ENCODE measurements at regions not wholly inside any gene's neighbourhood (a gene's known extent, or its start where the extent isn't known, plus 50 kb on each side); places are given as distances from the start of the nearest gene placed in this dataset.
"Not testable (repeated sequence)": the region's sequence is repeated elsewhere in the genome, so short reads cannot be mapped to it uniquely, and the experiment has no call there.

GRCh38 chr6:134663356-134663755 lies 286.5 kb downstream of the ALDH8A1 start:
- no peaks in the 10 kb centered on the region for H4K20me1 ChIP-seq (ENCODE audit: low read depth)
- H3F3A ChIP-seq (ENCODE audit: low read depth) = peaks cover 6% of the 10 kb centered on the region
- H3K4me3 ChIP-seq = no peak overlapping the region
- Mint-ChIP-seq H3K27ac (no peak overlapping the region), H3K4me3 (no peak overlapping the region), H3K36me3 (no peaks in the 10 kb centered on the region), H3K4me1 (no peaks in the 10 kb centered on the region), H3K9me3 (no peaks in the 10 kb centered on the region), H3K27me3 (ENCODE audit: insufficient read depth, low read depth) (peaks cover 4% of the 10 kb centered on the region)
- no peak overlapping the region for H3K9ac ChIP-seq
- TF ChIP-seq EZH2 (IDR thresholded peaks at IDR 0.05) (no peak), CTCF (IDR thresholded peaks at IDR 0.05) (no peak), EZH2phosphoT487 (IDR thresholded peaks at IDR 0.05) (no peak)
- H3K27me3 ChIP-seq = no peaks in the 10 kb centered on the region
- no peaks in the 10 kb centered on the region for H3K79me2 ChIP-seq (ENCODE audit: low read depth)
- no peak overlapping the region for H3K4me2 ChIP-seq
- no peaks in the 10 kb centered on the region for H3K36me3 ChIP-seq
- no peaks in the 10 kb centered on the region for H3K9me3 ChIP-seq (ENCODE audit: low read depth)
- H2AFZ ChIP-seq (replicated peaks) = no peak overlapping the region
- DNase-seq (ENCODE audit: low spot score) = no peak
- no peaks in the 10 kb centered on the region for H3K4me1 ChIP-seq
- H3K27ac ChIP-seq = no peak overlapping the region

- no peaks in the 10 kb centered on the region for H3K36me3 ChIP-seq
- Mint-ChIP-seq H3K9me3 (no peaks in the 10 kb centered on the region), H3K27ac (no peak overlapping the region), H3K4me3 (no peak overlapping the region), H3K36me3 (no peaks in the 10 kb centered on the region), H3K4me1 (no peaks in the 10 kb centered on the region), H3K27me3 (ENCODE audit: insufficient read depth, low read depth) (peaks cover 2% of the 10 kb centered on the region)
- H3K27me3 ChIP-seq = no peaks in the 10 kb centered on the region
- no peak overlapping the region for H2AFZ ChIP-seq (replicated peaks)
- no peak overlapping the region for H3K4me3 ChIP-seq
- H3K27ac ChIP-seq = no peak overlapping the region
- no peaks in the 10 kb centered on the region for H3K9me3 ChIP-seq (ENCODE audit: low read depth)
- DNase-seq (ENCODE audit: low spot score) = no peak
- no peaks in the 10 kb centered on the region for H3K4me1 ChIP-seq
- TF ChIP-seq EZH2phosphoT487 (IDR thresholded peaks at IDR 0.05) (no peak), CTCF (IDR thresholded peaks at IDR 0.05) (no peak)
- H3K79me2 ChIP-seq (ENCODE audit: low read depth) = no peaks in the 10 kb centered on the region
- H3K9ac ChIP-seq = no peak overlapping the region
- peaks cover 6% of the 10 kb centered on the region for H3F3A ChIP-seq (ENCODE audit: low read depth)
- H4K20me1 ChIP-seq (ENCODE audit: low read depth) = no peaks in the 10 kb centered on the region
- no peak overlapping the region for H3K4me2 ChIP-seq
Measured at GRCh38 chr6:134662077-134662700, 287.7 kb downstream of the ALDH8A1 start.

- H3K36me3 Mint-ChIP-seq; H3K4me2 ChIP-seq; H3K9ac ChIP-seq; H3K9me3 ChIP-seq (ENCODE audit: low read depth); H3K4me1 ChIP-seq; DNase-seq (ENCODE audit: low spot score); H4K20me1 ChIP-seq (ENCODE audit: low read depth); H3K4me3 ChIP-seq; H3K27me3 ChIP-seq; H3K4me1 Mint-ChIP-seq; H3K27ac Mint-ChIP-seq; H3K27me3 Mint-ChIP-seq (ENCODE audit: insufficient read depth, low read depth); H3K9me3 Mint-ChIP-seq; H3K79me2 ChIP-seq (ENCODE audit: low read depth); H3F3A ChIP-seq (ENCODE audit: low read depth); H3K27ac ChIP-seq; H2AFZ ChIP-seq (replicated peaks); H3K36me3 ChIP-seq; H3K4me3 Mint-ChIP-seq: not testable (repeated sequence)
Measured at GRCh38 chr6:134659885-134660284, 290.0 kb downstream of the ALDH8A1 start.

- H2AFZ ChIP-seq (replicated peaks) = no peak overlapping the region
- H3K4me1 Mint-ChIP-seq = no peaks in the 10 kb centered on the region
- H3K79me2 ChIP-seq (ENCODE audit: low read depth) = no peaks in the 10 kb centered on the region
- H3K9ac ChIP-seq = no peak overlapping the region
- no peaks in the 10 kb centered on the region for H3K9me3 ChIP-seq (ENCODE audit: low read depth)
- H3K4me2 ChIP-seq = no peak overlapping the region
- H3K36me3 ChIP-seq = no peaks in the 10 kb centered on the region
- H3K27ac ChIP-seq = no peak overlapping the region
- H3K4me1 ChIP-seq = no peaks in the 10 kb centered on the region
- no peaks in the 10 kb centered on the region for H4K20me1 ChIP-seq (ENCODE audit: low read depth)
- H3F3A ChIP-seq (ENCODE audit: low read depth) = peaks cover 6% of the 10 kb centered on the region
- no peak overlapping the region for H3K4me3 ChIP-seq
- TF ChIP-seq EZH2phosphoT487 (IDR thresholded peaks at IDR 0.05) (no peak), EZH2 (IDR thresholded peaks at IDR 0.05) (no peak), CTCF (IDR thresholded peaks at IDR 0.05) (no peak)
- no peaks in the 10 kb centered on the region for H3K36me3 Mint-ChIP-seq
- no peak for DNase-seq (ENCODE audit: low spot score)
- H3K27me3 ChIP-seq = no peaks in the 10 kb centered on the region
- no peak overlapping the region for H3K27ac Mint-ChIP-seq
- H3K9me3 Mint-ChIP-seq = no peaks in the 10 kb centered on the region
- no peak overlapping the region for H3K4me3 Mint-ChIP-seq
- no peaks in the 10 kb centered on the region for H3K27me3 Mint-ChIP-seq (ENCODE audit: insufficient read depth, low read depth)
Measured at GRCh38 chr6:134658596-134658995, 291.3 kb downstream of the ALDH8A1 start.

All from neural progenitor cell (in vitro differentiated cells).